NOMO-1 treated with dmso at 0.1 percent for 144 hours (cell line): ENCODE measurements at regions not wholly inside any gene's neighbourhood (a gene's known extent, or its start where the extent isn't known, plus 50 kb on each side); places are given as distances from the start of the nearest gene placed in this dataset.
"Not testable (repeated sequence)": the region's sequence is repeated elsewhere in the genome, so short reads cannot be mapped to it uniquely, and the experiment has no call there.

Experiments
- DNase-seq: peaks from one replicate; lab custom pipeline; 2025; ENCODE audit not compliant: unreplicated experiment; lab: John Stamatoyannopoulos, UW

- DNase-seq = no peak
Observed at GRCh38 chr4:110837896-110838450, 215.1 kb upstream of the PITX2 start.

GRCh38 chr4:110840221-110840654, 217.4 kb upstream of the PITX2 start:
- DNase-seq = no peak

- DNase-seq = no peak
Observed at GRCh38 chr4:110848787-110849186, 225.9 kb upstream of the PITX2 start.

- DNase-seq = no peak
Observed at GRCh38 chr4:110849461-110849860, 226.6 kb upstream of the PITX2 start.

GRCh38 chr4:110850461-110851442, 227.9 kb upstream of the PITX2 start:
- no peak for DNase-seq

- no peak for DNase-seq
Observed at GRCh38 chr4:110851989-110852388, 229.1 kb upstream of the PITX2 start.

GRCh38 chr4:110852793-110853192, 229.9 kb upstream of the PITX2 start:
- DNase-seq = no peak

GRCh38 chr4:110853242-110853641, 230.4 kb upstream of the PITX2 start:
- DNase-seq = no peak

- DNase-seq = no peak
Observed at GRCh38 chr4:110854021-110854678, 231.3 kb upstream of the PITX2 start.

GRCh38 chr4:110860125-110860524, 237.2 kb upstream of the PITX2 start:
- DNase-seq = no peak

GRCh38 chr4:110860901-110861300, 238.0 kb upstream of the PITX2 start:
- DNase-seq = no peak

GRCh38 chr4:110865611-110866259, 242.9 kb upstream of the PITX2 start:
- no peak for DNase-seq

- DNase-seq = no peak
Observed at GRCh38 chr4:110867251-110867960, 244.5 kb upstream of the PITX2 start.

- no peak for DNase-seq
Observed at GRCh38 chr4:110867981-110868720, 245.3 kb upstream of the PITX2 start.

- DNase-seq = no peak
Observed at GRCh38 chr4:110869114-110869513, 246.2 kb upstream of the PITX2 start.

GRCh38 chr4:110869862-110870572, 247.1 kb upstream of the PITX2 start:
- DNase-seq = no peak

GRCh38 chr4:110876214-110876613, 253.3 kb upstream of the PITX2 start:
- DNase-seq = not testable (repeated sequence)

- DNase-seq = no peak
Observed at GRCh38 chr4:110876866-110877265, 254.0 kb upstream of the PITX2 start.

- no peak for DNase-seq
Observed at GRCh38 chr4:110877778-110878370, 255.0 kb upstream of the PITX2 start.
